Ishikawa (cell line): ENCODE measurements at regions not wholly inside any gene's neighbourhood (a gene's known extent, or its start where the extent isn't known, plus 50 kb on each side); places are given as distances from the start of the nearest gene placed in this dataset.

ENCODE experiments used
- CEBPB ChIP-seq: IDR thresholded peaks from 2 replicates; pipeline ENCODE4 v1.6.1; 2012
- CREB1 ChIP-seq: IDR thresholded peaks from 2 replicates; pipeline ENCODE4 v1.6.1; 2012; ENCODE audit warnings: low read depth
- EGR1 ChIP-seq: IDR thresholded peaks from 2 replicates; pipeline ENCODE4 v1.6.1; 2012
- EP300 ChIP-seq: IDR thresholded peaks from 2 replicates; pipeline ENCODE4 v1.6.1; 2012; ENCODE audit warnings: borderline replicate concordance
- FOXM1 ChIP-seq: IDR thresholded peaks from 2 replicates; pipeline ENCODE4 v1.6.1; 2012; ENCODE audit warnings: low read depth, borderline replicate concordance
- MAX ChIP-seq: IDR thresholded peaks from 2 replicates; pipeline ENCODE4 v1.6.1; 2012
- RAD21 ChIP-seq: IDR thresholded peaks from 2 replicates; pipeline ENCODE4 v1.6.1; 2012; ENCODE audit warnings: low read depth
- TAF1 ChIP-seq: IDR thresholded peaks from 2 replicates; pipeline ENCODE4 v1.6.1; 2012; ENCODE audit warnings: low read depth, mild to moderate bottlenecking
- TCF12 ChIP-seq: IDR thresholded peaks from 2 replicates; pipeline ENCODE4 v1.6.1; 2012; ENCODE audit warnings: low read depth
- TEAD4 ChIP-seq: IDR thresholded peaks from 2 replicates; pipeline ENCODE4 v1.6.1; 2012
- USF1 ChIP-seq: IDR thresholded peaks from 2 replicates; pipeline ENCODE4 v1.6.1; 2012
- YY1 ChIP-seq: IDR thresholded peaks from 2 replicates; pipeline ENCODE4 v1.6.1; 2012; ENCODE audit warnings: low read depth
- ZBTB7A ChIP-seq: IDR thresholded peaks from 2 replicates; pipeline ENCODE4 v1.6.1; 2012; ENCODE audit warnings: low read depth
- TF ChIP-seq, protein P1 (sequence below): IDR thresholded peaks from 2 replicates; pipeline ENCODE4 v1.6.1; 2012; ENCODE audit warnings: low read depth, mild to moderate bottlenecking

- TF ChIP-seq, protein P1, sequence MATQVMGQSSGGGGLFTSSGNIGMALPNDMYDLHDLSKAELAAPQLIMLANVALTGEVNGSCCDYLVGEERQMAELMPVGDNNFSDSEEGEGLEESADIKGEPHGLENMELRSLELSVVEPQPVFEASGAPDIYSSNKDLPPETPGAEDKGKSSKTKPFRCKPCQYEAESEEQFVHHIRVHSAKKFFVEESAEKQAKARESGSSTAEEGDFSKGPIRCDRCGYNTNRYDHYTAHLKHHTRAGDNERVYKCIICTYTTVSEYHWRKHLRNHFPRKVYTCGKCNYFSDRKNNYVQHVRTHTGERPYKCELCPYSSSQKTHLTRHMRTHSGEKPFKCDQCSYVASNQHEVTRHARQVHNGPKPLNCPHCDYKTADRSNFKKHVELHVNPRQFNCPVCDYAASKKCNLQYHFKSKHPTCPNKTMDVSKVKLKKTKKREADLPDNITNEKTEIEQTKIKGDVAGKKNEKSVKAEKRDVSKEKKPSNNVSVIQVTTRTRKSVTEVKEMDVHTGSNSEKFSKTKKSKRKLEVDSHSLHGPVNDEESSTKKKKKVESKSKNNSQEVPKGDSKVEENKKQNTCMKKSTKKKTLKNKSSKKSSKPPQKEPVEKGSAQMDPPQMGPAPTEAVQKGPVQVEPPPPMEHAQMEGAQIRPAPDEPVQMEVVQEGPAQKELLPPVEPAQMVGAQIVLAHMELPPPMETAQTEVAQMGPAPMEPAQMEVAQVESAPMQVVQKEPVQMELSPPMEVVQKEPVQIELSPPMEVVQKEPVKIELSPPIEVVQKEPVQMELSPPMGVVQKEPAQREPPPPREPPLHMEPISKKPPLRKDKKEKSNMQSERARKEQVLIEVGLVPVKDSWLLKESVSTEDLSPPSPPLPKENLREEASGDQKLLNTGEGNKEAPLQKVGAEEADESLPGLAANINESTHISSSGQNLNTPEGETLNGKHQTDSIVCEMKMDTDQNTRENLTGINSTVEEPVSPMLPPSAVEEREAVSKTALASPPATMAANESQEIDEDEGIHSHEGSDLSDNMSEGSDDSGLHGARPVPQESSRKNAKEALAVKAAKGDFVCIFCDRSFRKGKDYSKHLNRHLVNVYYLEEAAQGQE, result no peak
- TF ChIP-seq TAF1 (no peak), EP300 (no peak), EGR1 (no peak), TCF12 (no peak), FOXM1 (no peak), RAD21 (0 out of 2 replicates have a peak, but pooled peaks have one; percentile 16), YY1 (no peak), CEBPB (no peak), TEAD4 (no peak), MAX (no peak), ZBTB7A (no peak), USF1 (no peak), CREB1 (no peak)
Measured at GRCh38 chr15:67906382-67906781, 66.5 kb upstream of the RNU6-1 start.
